ENCODE measurements at regions not wholly inside any gene's neighbourhood (a gene's known extent, or its start where the extent isn't known, plus 50 kb on each side); places are given as distances from the start of the nearest gene placed in this dataset.

DNA sequence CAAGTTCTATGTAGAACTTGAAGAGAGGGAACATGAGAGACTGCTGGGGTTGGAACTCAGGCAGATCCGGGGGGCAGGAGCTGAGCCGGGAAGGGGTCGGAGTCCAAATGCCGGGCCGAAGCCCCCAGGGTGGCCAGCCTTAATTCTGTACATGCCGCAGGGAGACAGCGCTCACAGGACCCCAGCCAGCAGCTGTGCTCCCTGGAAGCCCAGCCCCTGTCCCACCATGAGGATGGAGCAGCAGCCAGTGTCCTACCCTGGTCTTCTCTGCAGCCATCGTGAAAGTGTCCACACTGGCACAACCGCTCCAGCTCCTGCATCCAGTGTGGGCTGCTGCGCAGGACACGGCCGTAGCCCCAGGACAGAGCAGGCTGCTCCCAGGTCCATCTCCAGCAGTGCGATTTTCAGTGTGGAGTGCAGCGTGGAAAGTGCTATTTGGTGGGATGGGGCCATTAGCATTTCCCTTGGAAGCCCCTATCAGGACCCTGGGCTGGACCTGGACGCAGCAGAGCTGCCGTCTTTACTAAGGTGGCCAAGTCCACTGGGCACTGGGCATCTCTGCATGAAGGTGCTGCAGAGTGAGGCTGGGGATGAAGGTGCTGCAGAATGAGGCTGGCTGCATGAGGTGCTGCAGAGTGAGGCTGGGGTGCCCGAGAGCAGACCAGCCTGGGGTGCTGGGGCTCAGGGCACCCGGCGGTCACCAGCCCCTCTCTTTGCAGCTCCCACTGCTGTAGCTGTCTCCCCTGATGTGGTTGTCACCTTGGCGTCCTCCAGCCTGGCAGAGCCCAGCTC lies 737.4 kb downstream of the BRD1 start:
- ChIA-PET CTCF (no interaction called here), RAD21 (ENCODE audit: low non-redundant PET in 1 of 2, low total read pairs in 2 of 2, uncharacterized antibody in 2 of 2, unreplicated experiment in 2 of 2) (no interaction called here), POLR2A (no interaction called here)
- no peak overlapping the region for H3K27ac ChIP-seq (ENCODE audit: low read depth, low read length)
- ATAC-seq (no peak), DNase-seq (ENCODE audit: low read depth, low spot score) (no peak)
- no peaks in the 10 kb centered on the region for H3K27me3 ChIP-seq (ENCODE audit: insufficient read depth, low read length)
- H3K4me3 ChIP-seq (replicated peaks in 1 of 2; ENCODE audit: low read depth in 1 of 2, low read length in 2 of 2): no peak overlapping the region
- H3K9me2 ChIP-seq (ENCODE audit: insufficient read depth): no peaks in the 10 kb centered on the region
- no peak overlapping the region for H3K9ac ChIP-seq (ENCODE audit: low read length)
- no peaks in the 10 kb centered on the region for H3K36me3 ChIP-seq (ENCODE audit: control insufficient read depth in 1 of 2, insufficient read depth in 2 of 2, low read length in 2 of 2)
- H3K79me2 ChIP-seq (ENCODE audit: insufficient read depth, low read length): no peaks in the 10 kb centered on the region
- no peak overlapping the region for H3K4me2 ChIP-seq (ENCODE audit: low read length)
- intact Hi-C loops (cut with micrococcal nuclease): no loop called here
- TF ChIP-seq SIN3A (IDR thresholded peaks at IDR 0.05; ENCODE audit: low read depth): no peak
- TF ChIP-seq EZH2phosphoT487 (IDR thresholded peaks at IDR 0.05; ENCODE audit: borderline replicate concordance): no peak
- TF ChIP-seq CBX3 (IDR thresholded peaks at IDR 0.05; ENCODE audit: low read depth): no peak
- no peak for TF ChIP-seq CEBPB (IDR thresholded peaks at IDR 0.05; ENCODE audit: low read depth)
- TF ChIP-seq CTCF (IDR thresholded peaks at IDR 0.05 in 2 of 3, conservative IDR thresholded peaks at IDR 0.05 in 1 of 3; ENCODE audit: borderline replicate concordance in 1 of 3, insufficient read depth in 1 of 3, low read depth in 2 of 3, low read length in 2 of 3): no peak
- no peak for TF ChIP-seq SRF (IDR thresholded peaks at IDR 0.05; ENCODE audit: low read depth)
- H4K20me1 ChIP-seq (ENCODE audit: insufficient read depth): no peaks in the 10 kb centered on the region
- H2AFZ ChIP-seq (ENCODE audit: low read depth, low read length, poor library complexity, severe bottlenecking): no peak overlapping the region
- H3K9me3 ChIP-seq (ENCODE audit: control insufficient read depth in 1 of 2, insufficient read depth in 1 of 2, low read depth in 1 of 2, low read length in 2 of 2): no peaks in the 10 kb centered on the region
- BruUV-seq (replicated peaks): no TSS peak
- H3K4me1 ChIP-seq (ENCODE audit: control insufficient read depth in 1 of 2, insufficient read depth in 2 of 2, low read length in 2 of 2): no peaks in the 10 kb centered on the region
